ENCODE measurements at regions not wholly inside any gene's neighbourhood (a gene's known extent, or its start where the extent isn't known, plus 50 kb on each side); places are given as distances from the start of the nearest gene placed in this dataset.

DNA sequence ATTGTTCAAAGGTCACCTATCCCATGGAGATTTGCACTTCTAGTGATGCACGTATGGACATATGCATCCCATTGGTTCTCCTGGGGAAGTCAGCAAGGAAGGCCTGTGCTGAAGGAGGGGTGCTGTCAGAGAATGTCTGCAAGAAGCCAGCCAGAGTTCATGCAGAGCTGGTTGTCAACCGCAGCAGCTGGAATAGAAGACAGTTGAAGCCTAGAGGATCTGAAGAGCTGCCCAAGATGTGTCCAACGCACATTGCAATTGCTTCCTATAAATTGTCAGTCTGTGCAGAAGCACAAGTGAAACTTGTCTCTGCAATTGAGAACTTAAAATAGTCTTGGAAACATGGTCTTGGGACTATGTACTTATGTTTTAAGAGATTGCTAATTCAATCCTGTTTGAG lies 82.1 kb upstream of the CNTNAP4 start:
- Histone ChIP-seq H3K27me3 (replicated peaks in 1 of 4; ENCODE audit: control extremely low read depth in 1 of 4, control insufficient read depth in 3 of 4, insufficient read depth in 4 of 4, low read length in 3 of 4) (no peaks in the 10 kb centered on the region), H3K27ac (ENCODE audit: low read length in 2 of 2) (no peak overlapping the region), H3K36me3 (replicated peaks in 1 of 2; ENCODE audit: control extremely low read depth in 1 of 2, control insufficient read depth in 1 of 2, extremely low read depth in 1 of 2, insufficient read depth in 2 of 2, low read length in 1 of 2) (no peaks in the 10 kb centered on the region), H3K4me3 (ENCODE audit: control extremely low read depth in 1 of 5, extremely low read depth in 1 of 5, insufficient read depth in 1 of 5, low read depth in 2 of 5, low read length in 4 of 5) (no peak overlapping the region), H3K79me2 (ENCODE audit: control insufficient read depth, insufficient read depth, low read length) (no peaks in the 10 kb centered on the region), H3K9me3 (ENCODE audit: control extremely low read depth in 1 of 3, control insufficient read depth in 2 of 3, insufficient read depth in 1 of 3, low read length in 2 of 3) (no peaks in the 10 kb centered on the region), H2AFZ (ENCODE audit: insufficient read depth, low read depth, low read length, poor library complexity, severe bottlenecking) (no peak overlapping the region), H3K9ac (ENCODE audit: low read length) (no peak overlapping the region), H3K4me1 (ENCODE audit: control insufficient read depth in 2 of 2, insufficient read depth in 2 of 2, low read length in 2 of 2) (no peaks in the 10 kb centered on the region), H4K20me1 (ENCODE audit: control insufficient read depth, insufficient read depth, low read length, poor library complexity, severe bottlenecking) (no peaks in the 10 kb centered on the region), H3K4me2 (replicated peaks; ENCODE audit: low read depth, low read length, poor library complexity, severe bottlenecking) (no peak overlapping the region)
- ATAC-seq (ENCODE audit: low read depth) (no peak), DNase-seq (no peak)
- ChIA-PET POLR2A (no interaction called here), CTCF (no interaction called here)
- Mint-ChIP-seq H3K9me3 (ENCODE audit: insufficient read depth) (peaks cover 4% of the 10 kb centered on the region), H3K4me3 (no peak overlapping the region), H3K27me3 (no peaks in the 10 kb centered on the region), H3K4me1 (no peaks in the 10 kb centered on the region), H3K27ac (no peak overlapping the region)
- whole genome bisulfite sequencing (ENCODE audit: insufficient coverage): 84% methylated on average over 3 of the region's 3 CpGs
- intact Hi-C loops (cut with micrococcal nuclease): no loop called here
- TF ChIP-seq CTCF (IDR thresholded peaks at IDR 0.05): no peak

DNA sequence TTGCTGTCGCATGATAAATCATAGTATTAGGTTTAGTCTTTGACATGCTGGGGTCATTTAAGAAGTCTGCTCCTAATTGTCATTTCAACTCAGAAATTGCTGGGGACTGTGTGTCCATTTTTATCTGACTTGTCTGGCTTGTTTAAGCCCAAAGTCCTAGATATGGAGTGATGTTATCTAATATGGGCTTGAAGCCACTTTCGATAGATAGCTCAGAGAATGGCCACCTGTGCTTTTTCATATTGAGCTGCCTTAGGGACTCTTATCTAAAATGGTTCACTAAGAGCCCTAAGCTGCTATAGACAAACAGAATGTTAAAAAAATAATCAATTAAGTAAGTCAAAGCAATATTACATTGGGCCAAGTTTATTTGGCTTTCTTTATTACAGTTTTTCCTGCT lies 81.6 kb upstream of the CNTNAP4 start:
- no peaks in the 10 kb centered on the region for H3K4me1 ChIP-seq (ENCODE audit: control insufficient read depth in 2 of 2, insufficient read depth in 2 of 2, low read length in 2 of 2)
- no peak overlapping the region for H3K9ac ChIP-seq (ENCODE audit: low read length)
- H3K9me3 Mint-ChIP-seq (ENCODE audit: insufficient read depth): peaks cover 4% of the 10 kb centered on the region
- no peak overlapping the region for H3K27ac Mint-ChIP-seq
- CTCF ChIA-PET: no interaction called here
- no peaks in the 10 kb centered on the region for H3K36me3 ChIP-seq (replicated peaks in 1 of 2; ENCODE audit: control extremely low read depth in 1 of 2, control insufficient read depth in 1 of 2, extremely low read depth in 1 of 2, insufficient read depth in 2 of 2, low read length in 1 of 2)
- TF ChIP-seq CTCF (IDR thresholded peaks at IDR 0.05) (no peak), EZH2 (IDR thresholded peaks at IDR 0.05; ENCODE audit: borderline replicate concordance, insufficient read depth, low read depth, low read length, poor library complexity, severe bottlenecking) (no peak)
- H3K4me1 Mint-ChIP-seq: no peaks in the 10 kb centered on the region
- WGBS (ENCODE audit: insufficient coverage): no CpG with 5 or more reads among the region's 2 CpGs
- intact Hi-C loops (cut with micrococcal nuclease): no loop called here
- H3K27ac ChIP-seq (ENCODE audit: low read length in 2 of 2): no peak overlapping the region
- no peak overlapping the region for H3K4me3 Mint-ChIP-seq
- no peaks in the 10 kb centered on the region for H3K27me3 ChIP-seq (replicated peaks in 1 of 4; ENCODE audit: control extremely low read depth in 1 of 4, control insufficient read depth in 3 of 4, insufficient read depth in 4 of 4, low read length in 3 of 4)
- DNase-seq (no peak), ATAC-seq (ENCODE audit: low read depth) (no peak)
- no peaks in the 10 kb centered on the region for H3K27me3 Mint-ChIP-seq
- no peaks in the 10 kb centered on the region for H3K79me2 ChIP-seq (ENCODE audit: control insufficient read depth, insufficient read depth, low read length)
- H2AFZ ChIP-seq (ENCODE audit: insufficient read depth, low read depth, low read length, poor library complexity, severe bottlenecking): no peak overlapping the region
- no peaks in the 10 kb centered on the region for H3K9me3 ChIP-seq (ENCODE audit: control extremely low read depth in 1 of 3, control insufficient read depth in 2 of 3, insufficient read depth in 1 of 3, low read length in 2 of 3)
- POLR2A ChIA-PET: no interaction called here
- no peak overlapping the region for H3K4me3 ChIP-seq (ENCODE audit: control extremely low read depth in 1 of 5, extremely low read depth in 1 of 5, insufficient read depth in 1 of 5, low read depth in 2 of 5, low read length in 4 of 5)
- H3K4me2 ChIP-seq (replicated peaks; ENCODE audit: low read depth, low read length, poor library complexity, severe bottlenecking): no peak overlapping the region
- H4K20me1 ChIP-seq (ENCODE audit: control insufficient read depth, insufficient read depth, low read length, poor library complexity, severe bottlenecking): no peaks in the 10 kb centered on the region

Measured in B cell (primary cell).